IMR-90 (cell line): ENCODE measurements at regions not wholly inside any gene's neighbourhood (a gene's known extent, or its start where the extent isn't known, plus 50 kb on each side); places are given as distances from the start of the nearest gene placed in this dataset.

Source experiments
- ATAC-seq: fragments of 200-7000 bp; cut with Tn5 transposase; 2 replicates; pipeline ENCODE4 v1.9.1; 2020; ENCODE audit warnings: low read depth, mild to moderate bottlenecking, moderate library complexity
- BruUV-seq: library from RNA; stranded (reverse); fragments of 400-500 nt; replicated peaks from 2 replicates; lab custom pipeline; 2021; lab: Mats Ljungman, UMichigan
- CTCF ChIA-PET: fragments of 300-600 bp; formaldehyde crosslinking; extraction: SDS; loops from one replicate; lab custom pipeline; 2021; ENCODE audit warnings: antibody characterized with exemption; lab: Yijun Ruan, JAX
- POLR2A ChIA-PET: fragments of 300-600 bp; sonication (Branson Sonifier 250); formaldehyde crosslinking; loops from one replicate; lab custom pipeline; 2022; ENCODE audit warnings: antibody characterized with exemption; ENCODE audit not compliant: unreplicated experiment; lab: Charles Lee
- DNase-seq: peaks from one replicate; pipeline ENCODE4 v3.0.0; 2013
- H2AFZ ChIP-seq: replicated peaks from 2 replicates; pipeline ENCODE3; 2013; ENCODE audit warnings: low read length, mild to moderate bottlenecking; ENCODE audit not compliant: poor library complexity
- H2AK5ac ChIP-seq: 2 replicates; pipeline ENCODE4 v1.6.1; 2013; ENCODE audit warnings: low read depth, low read length, inconsistent platforms
- H2AK9ac ChIP-seq: replicated peaks from 2 replicates; pipeline ENCODE3; 2013; ENCODE audit warnings: mild to moderate bottlenecking, low read depth, low read length, moderate library complexity; ENCODE audit not compliant: poor library complexity
- H2BK120ac ChIP-seq: 2 replicates; pipeline ENCODE4 v1.6.1; 2013; ENCODE audit warnings: low read depth, low read length, inconsistent platforms
- H2BK15ac ChIP-seq: 3 replicates; pipeline ENCODE4 v1.6.1; 2013; ENCODE audit warnings: low read depth, low read length, inconsistent platforms
- H2BK20ac ChIP-seq: 2 replicates; pipeline ENCODE4 v1.6.1; 2013; ENCODE audit warnings: low read depth, mild to moderate bottlenecking, inconsistent platforms, low read length, moderate library complexity
- H2BK5ac ChIP-seq: 2 replicates; pipeline ENCODE4 v1.6.1; 2013; ENCODE audit warnings: mild to moderate bottlenecking, low read depth, low read length, inconsistent platforms; ENCODE audit not compliant: poor library complexity, severe bottlenecking
- H3K14ac ChIP-seq: replicated peaks from 2 replicates; pipeline ENCODE4 v1.6.1; 2013; ENCODE audit warnings: low read depth, low read length, inconsistent platforms
- H3K18ac ChIP-seq: 2 replicates; pipeline ENCODE4 v1.6.1; 2013; ENCODE audit warnings: low read depth, low read length, control low read depth
- H3K23ac ChIP-seq: 2 replicates; pipeline ENCODE4 v1.6.1; 2013; ENCODE audit warnings: low read depth, low read length, inconsistent platforms
- H3K27ac ChIP-seq: 2 replicates; pipeline ENCODE4 v1.5.1; 2013; ENCODE audit warnings: mild to moderate bottlenecking, control low read depth, low read length; ENCODE audit not compliant: insufficient read depth
- H3K27me3 ChIP-seq: 2 replicates; pipeline ENCODE4 v1.6.1; 2013; ENCODE audit warnings: low read length; ENCODE audit not compliant: control insufficient read depth, insufficient read depth
- H3K36me3 ChIP-seq: 2 replicates; pipeline ENCODE4 v1.6.1; 2013; ENCODE audit warnings: low read length, mixed read lengths; ENCODE audit not compliant: control insufficient read depth, insufficient read depth
- H3K4ac ChIP-seq: 2 replicates; pipeline ENCODE4 v1.6.1; 2013; ENCODE audit warnings: low read depth, low read length, inconsistent platforms
- H3K4me1 ChIP-seq: 2 replicates; pipeline ENCODE4 v1.6.1; 2013; ENCODE audit warnings: low read length, mixed read lengths; ENCODE audit not compliant: control insufficient read depth, insufficient read depth
- H3K4me2 ChIP-seq: 2 replicates; pipeline ENCODE4 v1.6.1; 2013; ENCODE audit warnings: low read depth, mild to moderate bottlenecking, control low read depth, low read length, moderate library complexity
- H3K4me3 ChIP-seq: 2 replicates; pipeline ENCODE4 v1.5.1; 2013; ENCODE audit warnings: low read depth, mild to moderate bottlenecking, control low read depth, low read length, moderate library complexity; ENCODE audit not compliant: insufficient read depth
- H3K56ac ChIP-seq: 2 replicates; pipeline ENCODE4 v1.6.1; 2013; ENCODE audit warnings: low read length, inconsistent platforms; ENCODE audit not compliant: insufficient read depth; ENCODE audit errors: extremely low read depth
- H3K79me1 ChIP-seq, 2 experiments: 2 replicates each; pipeline ENCODE4 v1.6.1; 2013; ENCODE audit warnings: low read length in 2 of 2, inconsistent platforms in 1 of 2, low read depth in 1 of 2
- H3K9ac ChIP-seq: 2 replicates; pipeline ENCODE4 v1.6.1; 2013; ENCODE audit warnings: low read depth, low read length, control low read depth
- H3K9me1 ChIP-seq: 2 replicates; pipeline ENCODE4 v1.6.1; 2013; ENCODE audit warnings: low read length, inconsistent platforms; ENCODE audit not compliant: insufficient read depth
- H3K9me3 ChIP-seq: 2 replicates; pipeline ENCODE4 v1.6.1; 2013; ENCODE audit warnings: low read length; ENCODE audit not compliant: control insufficient read depth, insufficient read depth
- H4K20me1 ChIP-seq: 2 replicates; pipeline ENCODE4 v1.6.1; 2013; ENCODE audit warnings: low read length, inconsistent platforms; ENCODE audit not compliant: insufficient read depth
- H4K5ac ChIP-seq: 2 replicates; pipeline ENCODE4 v1.6.1; 2013; ENCODE audit warnings: mild to moderate bottlenecking, low read depth, low read length, control low read depth
- H4K8ac ChIP-seq, 2 experiments: 2 replicates each; pipeline ENCODE4 v1.6.1; 2013; ENCODE audit warnings: low read depth in 2 of 2, low read length in 2 of 2, control low read depth in 1 of 2, inconsistent platforms in 1 of 2
- H4K91ac ChIP-seq: 2 replicates; pipeline ENCODE4 v1.6.1; 2013; ENCODE audit warnings: low read depth, low read length, inconsistent platforms; ENCODE audit not compliant: insufficient read depth
- BHLHE40 ChIP-seq: fragments of 150-350 bp; IDR thresholded peaks from 2 replicates; pipeline ENCODE4 v1.6.1; 2016; ENCODE audit warnings: mild to moderate bottlenecking, low read depth, low read length
- CEBPB ChIP-seq: IDR thresholded peaks from 2 replicates; pipeline ENCODE4 v1.6.1; 2012; ENCODE audit warnings: low read depth, low read length, improper control_type of control experiment
- CHD1 ChIP-seq: IDR thresholded peaks from 2 replicates; pipeline ENCODE4 v1.6.1; 2012; ENCODE audit warnings: low read depth, low read length, improper control_type of control experiment
- FOS ChIP-seq: fragments of 150-350 bp; IDR thresholded peaks from 2 replicates; pipeline ENCODE4 v1.6.1; 2016; ENCODE audit warnings: low read depth, low read length
- MAFK ChIP-seq: IDR thresholded peaks from 2 replicates; pipeline ENCODE4 v1.6.1; 2012; ENCODE audit warnings: low read depth, low read length, improper control_type of control experiment
- MAZ ChIP-seq: IDR thresholded peaks from 2 replicates; pipeline ENCODE4 v1.6.1; 2012; ENCODE audit warnings: low read depth, mild to moderate bottlenecking, low read length, improper control_type of control experiment, moderate library complexity, borderline replicate concordance
- MXI1 ChIP-seq: IDR thresholded peaks from 2 replicates; pipeline ENCODE4 v1.6.1; 2012; ENCODE audit warnings: low read depth, mild to moderate bottlenecking, low read length, moderate library complexity, borderline replicate concordance
- POLR2A ChIP-seq: IDR thresholded peaks from 2 replicates; pipeline ENCODE4 v1.6.1; 2012; ENCODE audit warnings: mild to moderate bottlenecking, low read depth, low read length
- RAD21 ChIP-seq: IDR thresholded peaks from 2 replicates; pipeline ENCODE4 v1.6.1; 2012; ENCODE audit warnings: low read length, improper control_type of control experiment
- RFX5 ChIP-seq: IDR thresholded peaks from 2 replicates; pipeline ENCODE4 v1.8.0; 2012; ENCODE audit warnings: low read depth, mild to moderate bottlenecking, low read length, moderate library complexity
- SMC3 ChIP-seq: fragments of 150-350 bp; IDR thresholded peaks from 2 replicates; pipeline ENCODE4 v1.6.1; 2016; ENCODE audit warnings: low read depth, mild to moderate bottlenecking, antibody characterized with exemption, low read length, moderate library complexity
- WGBS, 2 experiments: methylation state at CpG; one replicate each; pipeline versions ENCODE4 v1.1.5 to v1.1.7; 2013; ENCODE audit warnings: missing lambda C conversion rate in 2 of 2; ENCODE audit not compliant: insufficient read length in 1 of 2; ENCODE audit errors: extremely low coverage in 2 of 2; 5-methylcytosine and 5-hydroxymethylcytosine counted together
- dilution Hi-C: fragments of 300-500 bp; cut with HindIII; formaldehyde crosslinking; loops from one replicate; pipeline ENCODE4 v1.14.3; 2018; ENCODE audit warnings: low sequenced_read_pairs; ENCODE audit not compliant: unreplicated experiment
- in situ Hi-C: fragments of 300-500 bp; cut with MboI; formaldehyde crosslinking; loops from 3 replicates; pipeline ENCODE4 v1.14.3; 2019; ENCODE audit warnings: low sequenced_read_pairs, inconsistent platforms, mixed read lengths
- intact Hi-C: fragments of 100-400 bp; cut with micrococcal nuclease; formaldehyde crosslinking; loops from 2 replicates; pipeline ENCODE4 v1.10.0; 2022
- TF ChIP-seq, protein P1 (sequence below): conservative IDR thresholded peaks from 2 replicates; pipeline ENCODE4 v1.5.1; 2012; ENCODE audit warnings: mild to moderate bottlenecking, low read depth, low read length, improper control_type of control experiment
- TF ChIP-seq, protein P2 (sequence below): fragments of 150-350 bp; IDR thresholded peaks from 2 replicates; pipeline ENCODE4 v1.6.1; 2017; ENCODE audit warnings: mild to moderate bottlenecking, antibody characterized with exemption, low read length, low read depth

DNA sequence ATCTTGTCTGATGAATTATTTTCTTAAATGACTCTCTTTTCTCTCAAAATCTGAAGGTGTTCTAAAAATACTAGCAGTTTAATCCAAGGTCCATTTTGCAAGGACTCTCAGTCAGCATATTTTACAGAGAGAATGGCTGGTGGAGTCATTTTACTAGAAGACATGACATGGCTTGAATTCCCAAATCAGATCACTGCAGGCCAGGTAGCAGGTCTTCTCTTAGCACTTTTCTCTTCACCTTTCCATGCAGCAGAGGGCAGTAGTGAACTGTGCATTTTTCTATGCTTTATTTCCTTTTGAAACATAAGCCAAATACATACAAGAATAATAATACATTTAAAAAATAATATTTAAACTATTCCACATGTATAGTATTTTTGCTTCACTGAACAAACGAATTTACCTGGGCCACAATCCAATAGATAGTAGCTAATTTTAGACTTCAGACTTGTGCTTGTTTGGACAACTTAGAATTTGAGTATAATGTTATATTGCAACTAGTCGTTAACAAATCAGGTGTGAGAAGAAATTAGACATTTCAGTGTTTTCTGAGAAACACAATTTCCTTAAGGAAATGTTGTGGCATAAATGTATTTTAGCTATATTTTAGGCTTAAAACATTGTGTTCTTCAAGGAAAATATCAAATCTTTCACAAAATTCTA lies 289.4 kb upstream of the DAB2 start (continued):
- no peak for TF ChIP-seq CHD1

DNA sequence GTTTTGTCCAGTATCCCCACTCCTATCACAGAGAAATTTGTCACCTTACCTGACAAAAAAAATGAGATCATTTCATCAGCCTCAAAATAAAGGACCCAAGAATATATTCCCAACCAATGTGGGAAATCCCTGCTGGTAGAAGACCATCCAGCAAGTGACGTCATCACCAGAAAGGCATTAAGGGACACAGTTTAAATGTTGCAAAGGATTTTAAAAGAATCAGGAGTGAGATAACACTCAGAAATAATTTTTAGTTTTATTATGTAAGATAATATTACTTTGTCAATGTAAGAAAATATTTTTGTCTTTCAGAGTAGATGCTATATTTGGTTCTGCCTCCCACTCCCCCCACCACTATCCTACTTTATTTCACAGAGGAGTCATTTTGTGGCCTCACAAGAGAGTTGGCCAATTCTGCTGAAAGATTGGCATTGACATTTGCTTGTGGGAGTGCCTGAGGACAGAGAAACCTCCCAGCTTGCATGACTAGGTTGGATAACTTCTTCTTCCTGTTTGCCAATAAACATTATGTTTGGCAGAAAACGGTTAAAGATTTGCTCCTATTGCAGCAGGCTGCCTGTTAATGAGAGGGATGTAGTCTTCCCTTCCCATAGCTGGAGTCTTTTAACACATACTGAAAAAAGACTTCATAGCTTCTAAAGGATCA lies 288.6 kb upstream of the DAB2 start:
- no peak overlapping the region for H3K18ac ChIP-seq
- H3K23ac ChIP-seq: no peak overlapping the region
- no peak overlapping the region for H3K4ac ChIP-seq
- TF ChIP-seq CEBPB (no peak), RAD21 (no peak), BHLHE40 (no peak), FOS (no peak), POLR2A (no peak), MXI1 (no peak), RFX5 (no peak), CHD1 (no peak), MAZ (no peak), MAFK (no peak), SMC3 (no peak)
- TF ChIP-seq, protein P1, sequence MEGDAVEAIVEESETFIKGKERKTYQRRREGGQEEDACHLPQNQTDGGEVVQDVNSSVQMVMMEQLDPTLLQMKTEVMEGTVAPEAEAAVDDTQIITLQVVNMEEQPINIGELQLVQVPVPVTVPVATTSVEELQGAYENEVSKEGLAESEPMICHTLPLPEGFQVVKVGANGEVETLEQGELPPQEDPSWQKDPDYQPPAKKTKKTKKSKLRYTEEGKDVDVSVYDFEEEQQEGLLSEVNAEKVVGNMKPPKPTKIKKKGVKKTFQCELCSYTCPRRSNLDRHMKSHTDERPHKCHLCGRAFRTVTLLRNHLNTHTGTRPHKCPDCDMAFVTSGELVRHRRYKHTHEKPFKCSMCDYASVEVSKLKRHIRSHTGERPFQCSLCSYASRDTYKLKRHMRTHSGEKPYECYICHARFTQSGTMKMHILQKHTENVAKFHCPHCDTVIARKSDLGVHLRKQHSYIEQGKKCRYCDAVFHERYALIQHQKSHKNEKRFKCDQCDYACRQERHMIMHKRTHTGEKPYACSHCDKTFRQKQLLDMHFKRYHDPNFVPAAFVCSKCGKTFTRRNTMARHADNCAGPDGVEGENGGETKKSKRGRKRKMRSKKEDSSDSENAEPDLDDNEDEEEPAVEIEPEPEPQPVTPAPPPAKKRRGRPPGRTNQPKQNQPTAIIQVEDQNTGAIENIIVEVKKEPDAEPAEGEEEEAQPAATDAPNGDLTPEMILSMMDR: no peak
- TF ChIP-seq, protein P2, sequence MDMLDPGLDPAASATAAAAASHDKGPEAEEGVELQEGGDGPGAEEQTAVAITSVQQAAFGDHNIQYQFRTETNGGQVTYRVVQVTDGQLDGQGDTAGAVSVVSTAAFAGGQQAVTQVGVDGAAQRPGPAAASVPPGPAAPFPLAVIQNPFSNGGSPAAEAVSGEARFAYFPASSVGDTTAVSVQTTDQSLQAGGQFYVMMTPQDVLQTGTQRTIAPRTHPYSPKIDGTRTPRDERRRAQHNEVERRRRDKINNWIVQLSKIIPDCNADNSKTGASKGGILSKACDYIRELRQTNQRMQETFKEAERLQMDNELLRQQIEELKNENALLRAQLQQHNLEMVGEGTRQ: no peak
- no peak overlapping the region for H4K8ac ChIP-seq
- ATAC-seq: peak; percentile 10
- WGBS, 2 experiments: no CpG with 5 or more reads among the region's 2 CpGs
- peaks cover 8% of the 10 kb centered on the region for H3K4me1 ChIP-seq
- no peaks in the 10 kb centered on the region for H3K27me3 ChIP-seq
- H3K56ac ChIP-seq: no peak overlapping the region
- CTCF ChIA-PET: interaction anchor here (0.6 to 2.4 kb wide), 7 partner anchors 9 to 975 kb away, joined by 3 to 5 read pairs (median 4); no protein-coding TSS in a partner anchor
- no peak overlapping the region for H3K9ac ChIP-seq
- no peak overlapping the region for H2AK5ac ChIP-seq
- H3K4me2 ChIP-seq: no peak overlapping the region
- POLR2A ChIA-PET: no interaction called here
- no peaks in the 10 kb centered on the region for H3K79me1 ChIP-seq
- 0 out of 2 replicates have a peak overlapping the region, but pooled peaks have one; percentile 7 for H3K14ac ChIP-seq
- H2BK20ac ChIP-seq: peak overlapping the region; percentile 9; the same call in 1 of the 2 replicates
- in situ Hi-C loops: loop anchor here (5.0 kb wide), 1 partner anchor 239 kb away; no protein-coding TSS in a partner anchor
- H2AK9ac ChIP-seq: no peak overlapping the region
- no peaks in the 10 kb centered on the region for H3K9me1 ChIP-seq
- peak; percentile 2 for DNase-seq
- no peak overlapping the region for H2AFZ ChIP-seq
- H3K36me3 ChIP-seq: no peaks in the 10 kb centered on the region
- H2BK120ac ChIP-seq: no peak overlapping the region
- no peak overlapping the region for H4K91ac ChIP-seq
- no peak overlapping the region for H2BK15ac ChIP-seq
- no peak overlapping the region for H4K5ac ChIP-seq
- H4K20me1 ChIP-seq: no peaks in the 10 kb centered on the region
- no peak overlapping the region for H3K27ac ChIP-seq
- no peaks in the 10 kb centered on the region for H3K9me3 ChIP-seq
- intact Hi-C loops: loop anchor here (5.0 to 10.0 kb wide), 5 partner anchors 131 to 1161 kb away; no protein-coding TSS in a partner anchor
- H2BK5ac ChIP-seq: no peak overlapping the region
- no peak overlapping the region for H3K4me3 ChIP-seq
- no TSS peak for BruUV-seq
- dilution Hi-C loops: no loop called here
